ENCODE measurements at regions not wholly inside any gene's neighbourhood (a gene's known extent, or its start where the extent isn't known, plus 50 kb on each side); places are given as distances from the start of the nearest gene placed in this dataset.

GRCh38 chr17:404703-405102 lies 52.1 kb upstream of the RPH3AL start:
- H3K27ac ChIP-seq: no peak overlapping the region
- no peak for TF ChIP-seq CTCF (conservative IDR thresholded peaks at IDR 0.05)
